ENCODE measurements at regions not wholly inside any gene's neighbourhood (a gene's known extent, or its start where the extent isn't known, plus 50 kb on each side); places are given as distances from the start of the nearest gene placed in this dataset.

GRCh38 chr2:236405357-236405756 is 141.2 kb upstream of the ASB18 start:
- TF ChIP-seq TAF1 (IDR thresholded peaks at IDR 0.05; ENCODE audit: borderline replicate concordance, low read depth, low read length) (no peak), POU2F2 (IDR thresholded peaks at IDR 0.05; ENCODE audit: borderline replicate concordance, low read depth, low read length) (no peak), CTCF (IDR thresholded peaks at IDR 0.05 in 2 of 3, conservative IDR thresholded peaks at IDR 0.05 in 1 of 3; ENCODE audit: control insufficient read depth in 2 of 3, extremely low read depth in 1 of 3, insufficient read depth in 1 of 3, low read depth in 3 of 3, low read length in 3 of 3) (no peak), RAD21 (IDR thresholded peaks at IDR 0.05; ENCODE audit: insufficient read depth, low read depth, low read length) (no peak), MAX (IDR thresholded peaks at IDR 0.05; ENCODE audit: low read depth, low read length) (no peak), SMAD5 (IDR thresholded peaks at IDR 0.05; ENCODE audit: low read depth) (no peak), KDM1A (IDR thresholded peaks at IDR 0.05; ENCODE audit: borderline replicate concordance) (no peak), POLR2AphosphoS5 (IDR thresholded peaks at IDR 0.05; ENCODE audit: low read length) (no peak), EP300 (IDR thresholded peaks at IDR 0.05; ENCODE audit: borderline replicate concordance in 1 of 2, control insufficient read depth in 1 of 2, low read depth in 2 of 2, low read length in 2 of 2) (no peak), TARDBP (IDR thresholded peaks at IDR 0.05; ENCODE audit: borderline replicate concordance) (no peak), MXI1 (IDR thresholded peaks at IDR 0.05; ENCODE audit: low read depth, low read length) (no peak), CHD2 (IDR thresholded peaks at IDR 0.05; ENCODE audit: borderline replicate concordance, low read depth, low read length) (no peak), CEBPB (IDR thresholded peaks at IDR 0.05; ENCODE audit: borderline replicate concordance in 1 of 2, low read depth in 2 of 2, low read length in 2 of 2) (no peak)
